Body of pancreas (tissue), 4 donors: ENCODE measurements at regions not wholly inside any gene's neighbourhood (a gene's known extent, or its start where the extent isn't known, plus 50 kb on each side); places are given as distances from the start of the nearest gene placed in this dataset.

ENCODE experiments used
- ATAC-seq: fragments of 150-250 bp; one replicate; pipeline ENCODE4 v1.9.1; 2016
- DNase-seq, 4 donors: peaks; one replicate each; pipeline ENCODE4 v3.0.0-alpha.2; 2019
- H3K27ac ChIP-seq, 4 donors: fragments of 200-600 bp; sonication (generic); 1 replicate in 3 of 4; 2 replicates in 1 of 4; pipeline versions ENCODE4 v1.5.1 to v1.6.1; 2016 to 2019; ENCODE audit warnings: mild to moderate bottlenecking in 1 of 4, mixed read lengths in 1 of 4, moderate library complexity in 1 of 4
- H3K27me3 ChIP-seq, 2 donors: fragments of 200-600 bp; sonication (generic); one replicate each; pipeline ENCODE4 v1.6.0; 2016; ENCODE audit warnings: mild to moderate bottlenecking in 1 of 2
- H3K36me3 ChIP-seq, 2 donors: fragments of 200-600 bp; sonication (generic); replicated peaks in 1 of 2; 2 replicates each; pipeline ENCODE4 v1.5.1; 2016; ENCODE audit warnings: low read depth in 2 of 2; ENCODE audit not compliant: insufficient read depth in 1 of 2
- H3K4me1 ChIP-seq: fragments of 200-600 bp; sonication (generic); one replicate; pipeline ENCODE4 v1.6.0; 2016
- H3K4me3 ChIP-seq, 2 donors: fragments of 200-600 bp; sonication (generic); 1 replicate in 1 of 2; 2 replicates in 1 of 2; pipeline ENCODE4 v1.5.1; 2016 to 2019
- H3K9me3 ChIP-seq, 3 donors: fragments of 200-600 bp; sonication (generic); 1 replicate in 2 of 3; 2 replicates in 1 of 3; pipeline ENCODE4 v1.5.1; 2016
- CTCF ChIP-seq, 7 experiments: fragments of 450-650 bp in 4 of 7; fragments of 200-600 bp in 3 of 7; sonication (generic) in 3 of 7; IDR thresholded peaks; one replicate each; pipeline ENCODE4 v1.5.1; 2016 to 2019; ENCODE audit warnings: antibody characterized with exemption in 7 of 7
- POLR2A ChIP-seq, 3 donors: fragments of 450-650 bp; IDR thresholded peaks; one replicate each; pipeline ENCODE4 v1.6.1; 2016; ENCODE audit warnings: antibody characterized with exemption in 3 of 3, mild to moderate bottlenecking in 2 of 3
- WGBS, 2 donors: methylation state at CpG; one replicate each; pipeline ENCODE4 v1.1.5; 2017; 5-methylcytosine and 5-hydroxymethylcytosine counted together
- intact Hi-C: fragments of 100-400 bp; cut with DNase I; formaldehyde crosslinking; loops from one replicate; pipeline ENCODE4 v1.15.1; 2023

GRCh38 chr2:8254791-8255447, 426.9 kb upstream of the ID2 start:
- Histone ChIP-seq H3K4me3 (no peak overlapping the region), H3K36me3 (no peaks in the 10 kb centered on the region), H3K4me1 (no peaks in the 10 kb centered on the region), H3K9me3 (no peaks in the 10 kb centered on the region), H3K27me3 (no peaks in the 10 kb centered on the region), H3K27ac (no peak overlapping the region)
- ATAC-seq (no peak), DNase-seq (no peak)
- intact Hi-C loops, result no loop called here
- TF ChIP-seq POLR2A (IDR thresholded peaks at IDR 0.05), result no peak
- no peak for TF ChIP-seq CTCF (IDR thresholded peaks at IDR 0.05)
- WGBS, 2 donors, result 90 to 93% methylated on average over 7 of the region's 7 CpGs

GRCh38 chr2:8255448-8255800, 426.4 kb upstream of the ID2 start:
- intact Hi-C loops, result no loop called here
- Histone ChIP-seq H3K27ac (no peak overlapping the region), H3K36me3 (no peaks in the 10 kb centered on the region), H3K9me3 (no peaks in the 10 kb centered on the region), H3K4me3 (no peak overlapping the region), H3K4me1 (no peaks in the 10 kb centered on the region), H3K27me3 (no peaks in the 10 kb centered on the region)
- TF ChIP-seq POLR2A (IDR thresholded peaks at IDR 0.05) (no peak), CTCF (IDR thresholded peaks at IDR 0.05) (no peak)
- ATAC-seq, result no peak
- DNase-seq, result no peak
- 82 to 90% methylated on average over 1 of the region's 1 CpG for WGBS, 2 donors

- H3K36me3 ChIP-seq, result no peaks in the 10 kb centered on the region
- H3K4me1 ChIP-seq, result no peaks in the 10 kb centered on the region
- H3K9me3 ChIP-seq, result no peaks in the 10 kb centered on the region
- no peak overlapping the region for H3K27ac ChIP-seq
- WGBS, 2 donors, result 80 to 82% methylated on average over 6 of the region's 6 CpGs
- H3K27me3 ChIP-seq, result no peaks in the 10 kb centered on the region
- no peak overlapping the region for H3K4me3 ChIP-seq
- DNase-seq (no peak), ATAC-seq (no peak)
- TF ChIP-seq CTCF (IDR thresholded peaks at IDR 0.05) (no peak), POLR2A (IDR thresholded peaks at IDR 0.05) (no peak)
- intact Hi-C loops, result no loop called here
These were observed 425.0 kb upstream of the ID2 start for GRCh38 chr2:8256905-8257304.

- no peaks in the 10 kb centered on the region for H3K9me3 ChIP-seq
- WGBS, 2 donors, result 64 to 70% methylated on average over 4 of the region's 4 CpGs
- ATAC-seq (no peak), DNase-seq (no peak)
- no peak overlapping the region for H3K4me3 ChIP-seq
- no peak overlapping the region for H3K27ac ChIP-seq
- intact Hi-C loops, result no loop called here
- no peaks in the 10 kb centered on the region for H3K27me3 ChIP-seq
- H3K4me1 ChIP-seq, result no peaks in the 10 kb centered on the region
- TF ChIP-seq CTCF (IDR thresholded peaks at IDR 0.05) (no peak), POLR2A (IDR thresholded peaks at IDR 0.05) (no peak)
- no peaks in the 10 kb centered on the region for H3K36me3 ChIP-seq
These were observed 424.4 kb upstream of the ID2 start for GRCh38 chr2:8257502-8257901.

- Histone ChIP-seq H3K4me3 (no peak overlapping the region), H3K27ac (no peak overlapping the region), H3K9me3 (no peaks in the 10 kb centered on the region), H3K36me3 (no peaks in the 10 kb centered on the region), H3K27me3 (no peaks in the 10 kb centered on the region), H3K4me1 (no peaks in the 10 kb centered on the region)
- intact Hi-C loops, result no loop called here
- 92 to 98% methylated on average over 4 of the region's 4 CpGs for WGBS, 2 donors
- TF ChIP-seq POLR2A (IDR thresholded peaks at IDR 0.05), result no peak
- TF ChIP-seq CTCF (IDR thresholded peaks at IDR 0.05), result no peak
- ATAC-seq (no peak), DNase-seq (no peak)
These were observed 423.4 kb upstream of the ID2 start for GRCh38 chr2:8258406-8258805.
